CD4-positive, CD25-positive, alpha-beta regulatory T cell (primary cell): ENCODE measurements at regions not wholly inside any gene's neighbourhood (a gene's known extent, or its start where the extent isn't known, plus 50 kb on each side); places are given as distances from the start of the nearest gene placed in this dataset.

Experiments used
- ATAC-seq, 2 donors: fragments of 150-1000 bp; cut with Tn5 transposase; one replicate each; pipeline ENCODE4 v1.10.0; 2021; ENCODE audit warnings: low read depth in 2 of 2, moderate number of reproducible peaks in 2 of 2, moderate library complexity in 1 of 2
- DNase-seq, 3 donors: peaks; one replicate each; pipeline versions ENCODE4 v3.0.0 to v3.0.0-alpha.2; 2012 to 2022; ENCODE audit warnings: mixed read lengths in 1 of 3
- H3K27ac ChIP-seq: one replicate; pipeline ENCODE4 v1.7.0; 2013; ENCODE audit warnings: mild to moderate bottlenecking, low read length; ENCODE audit not compliant: insufficient read depth, poor library complexity, severe bottlenecking
- H3K27me3 ChIP-seq: one replicate; pipeline ENCODE4 v1.7.0; 2013; ENCODE audit warnings: low read length; ENCODE audit not compliant: control insufficient read depth, insufficient read depth
- H3K36me3 ChIP-seq: one replicate; pipeline ENCODE4 v1.7.0; 2013; ENCODE audit warnings: mild to moderate bottlenecking, low read length, moderate library complexity; ENCODE audit not compliant: control insufficient read depth, insufficient read depth
- H3K4me1 ChIP-seq: 2 replicates; pipeline ENCODE4 v1.7.0; 2013; ENCODE audit warnings: mild to moderate bottlenecking, low read length; ENCODE audit not compliant: insufficient read depth, control insufficient read depth, poor library complexity, severe bottlenecking
- H3K4me3 ChIP-seq: one replicate; pipeline ENCODE4 v1.7.0; 2013; ENCODE audit warnings: low read depth, mild to moderate bottlenecking, low read length, moderate library complexity
- H3K9me3 ChIP-seq, 2 experiments: 1 replicate in 1 of 2; 2 replicates in 1 of 2; pipeline ENCODE4 v1.7.0; 2013; ENCODE audit warnings: low read length in 2 of 2, mild to moderate bottlenecking in 1 of 2, moderate library complexity in 1 of 2; ENCODE audit not compliant: control insufficient read depth in 2 of 2
- H3K27ac Mint-ChIP-seq, 3 donors: one replicate each; pipeline ENCODE4 v1.8.0; 2020 to 2022; ENCODE audit warnings: mild to moderate bottlenecking in 3 of 3, mixed read lengths in 3 of 3, moderate library complexity in 2 of 3
- H3K27me3 Mint-ChIP-seq: one replicate; pipeline ENCODE4 v1.8.0; 2022; ENCODE audit warnings: mild to moderate bottlenecking, mixed read lengths
- H3K36me3 Mint-ChIP-seq: one replicate; pipeline ENCODE4 v1.8.0; 2020; ENCODE audit warnings: mixed read lengths
- H3K4me1 Mint-ChIP-seq, 4 donors: one replicate each; pipeline ENCODE4 v1.8.0; 2020 to 2022; ENCODE audit warnings: mixed read lengths in 4 of 4, mild to moderate bottlenecking in 1 of 4
- H3K4me3 Mint-ChIP-seq, 4 donors: one replicate each; pipeline ENCODE4 v1.8.0; 2020 to 2022; ENCODE audit warnings: mild to moderate bottlenecking in 4 of 4, mixed read lengths in 4 of 4, moderate library complexity in 3 of 4
- H3K9me3 Mint-ChIP-seq, 7 donors: one replicate each; pipeline ENCODE4 v1.8.0; 2020 to 2022; ENCODE audit warnings: mixed read lengths in 7 of 7, mild to moderate bottlenecking in 3 of 7, moderate library complexity in 2 of 7

GRCh38 chr6:77403424-77403823 is 59.9 kb downstream of the HTR1B start:
- H3K36me3 Mint-ChIP-seq: no peaks in the 10 kb centered on the region
- H3K4me3 Mint-ChIP-seq: no peak overlapping the region
- Histone ChIP-seq H3K9me3 (peaks cover 0 to 3% of the 10 kb centered on the region in 2 experiments), H3K27ac (no peak overlapping the region), H3K4me3 (no peak overlapping the region), H3K4me1 (no peaks in the 10 kb centered on the region), H3K27me3 (no peaks in the 10 kb centered on the region), H3K36me3 (no peaks in the 10 kb centered on the region)
- DNase-seq (no peak), ATAC-seq (no peak)
- H3K9me3 Mint-ChIP-seq: peaks cover 0 to 8% (median 4%) of the 10 kb centered on the region in 7 donors
- H3K4me1 Mint-ChIP-seq: no peaks in the 10 kb centered on the region
- H3K27me3 Mint-ChIP-seq: no peaks in the 10 kb centered on the region
- H3K27ac Mint-ChIP-seq: no peak overlapping the region

GRCh38 chr6:77401231-77401630 is 62.1 kb downstream of the HTR1B start:
- no peaks in the 10 kb centered on the region for H3K36me3 Mint-ChIP-seq
- H3K4me3 ChIP-seq: no peak overlapping the region
- no peaks in the 10 kb centered on the region for H3K4me1 Mint-ChIP-seq
- no peaks in the 10 kb centered on the region for H3K27me3 ChIP-seq
- ATAC-seq: no peak
- H3K4me3 Mint-ChIP-seq: no peak overlapping the region
- no peak for DNase-seq
- no peak overlapping the region for H3K27ac ChIP-seq
- no peaks in the 10 kb centered on the region for H3K4me1 ChIP-seq
- H3K9me3 ChIP-seq: peaks cover 0 to 3% of the 10 kb centered on the region in 2 experiments
- H3K27ac Mint-ChIP-seq: no peak overlapping the region
- H3K27me3 Mint-ChIP-seq: no peaks in the 10 kb centered on the region
- no peaks in the 10 kb centered on the region for H3K36me3 ChIP-seq
- H3K9me3 Mint-ChIP-seq: peaks cover 0 to 6% (median 5%) of the 10 kb centered on the region in 7 donors

GRCh38 chr6:77397561-77397960 is 65.7 kb downstream of the HTR1B start:
- ATAC-seq (no peak), DNase-seq (no peak)
- Histone ChIP-seq H3K4me3 (no peak overlapping the region), H3K4me1 (no peaks in the 10 kb centered on the region), H3K36me3 (no peaks in the 10 kb centered on the region), H3K27ac (no peak overlapping the region), H3K27me3 (no peaks in the 10 kb centered on the region), H3K9me3 (peaks cover 0 to 3% of the 10 kb centered on the region in 2 experiments)
- Mint-ChIP-seq H3K4me1 (no peaks in the 10 kb centered on the region), H3K36me3 (no peaks in the 10 kb centered on the region), H3K9me3 (peaks cover 0 to 7% (median 4%) of the 10 kb centered on the region in 7 donors), H3K27ac (no peak overlapping the region), H3K4me3 (no peak overlapping the region), H3K27me3 (no peaks in the 10 kb centered on the region)

GRCh38 chr6:77389402-77389801 is 73.9 kb downstream of the HTR1B start:
- no peaks in the 10 kb centered on the region for H3K9me3 ChIP-seq
- no peaks in the 10 kb centered on the region for H3K4me1 ChIP-seq
- H3K27ac ChIP-seq: no peak overlapping the region
- peaks cover 0 to 21% (median 6%) of the 10 kb centered on the region in 7 donors for H3K9me3 Mint-ChIP-seq
- DNase-seq (no peak), ATAC-seq (no peak)
- no peaks in the 10 kb centered on the region for H3K4me1 Mint-ChIP-seq
- H3K36me3 ChIP-seq: no peaks in the 10 kb centered on the region
- no peaks in the 10 kb centered on the region for H3K27me3 ChIP-seq
- H3K27ac Mint-ChIP-seq: no peak overlapping the region
- no peak overlapping the region for H3K4me3 Mint-ChIP-seq
- no peaks in the 10 kb centered on the region for H3K27me3 Mint-ChIP-seq
- H3K4me3 ChIP-seq: no peak overlapping the region
- no peaks in the 10 kb centered on the region for H3K36me3 Mint-ChIP-seq

- Histone ChIP-seq H3K4me1 (no peaks in the 10 kb centered on the region), H3K4me3 (no peak overlapping the region), H3K27me3 (no peaks in the 10 kb centered on the region), H3K36me3 (no peaks in the 10 kb centered on the region), H3K9me3 (no peaks in the 10 kb centered on the region), H3K27ac (no peak overlapping the region)
- Mint-ChIP-seq H3K4me3 (no peak overlapping the region), H3K27ac (no peak overlapping the region), H3K27me3 (no peaks in the 10 kb centered on the region), H3K4me1 (no peaks in the 10 kb centered on the region), H3K36me3 (no peaks in the 10 kb centered on the region), H3K9me3 (peaks cover 2 to 17% (median 5%) of the 10 kb centered on the region in 7 donors)
- ATAC-seq (no peak), DNase-seq (no peak)
Observed at GRCh38 chr6:77383026-77383425, 80.3 kb downstream of the HTR1B start.

GRCh38 chr6:77373955-77374354 is 89.3 kb downstream of the HTR1B start:
- H3K27me3 ChIP-seq: no peaks in the 10 kb centered on the region
- ATAC-seq (no peak), DNase-seq (no peak)
- H3K4me3 ChIP-seq: no peak overlapping the region
- no peaks in the 10 kb centered on the region for H3K9me3 ChIP-seq
- Mint-ChIP-seq H3K27me3 (peaks cover 2% of the 10 kb centered on the region), H3K36me3 (no peaks in the 10 kb centered on the region), H3K27ac (no peak overlapping the region), H3K4me3 (no peak overlapping the region), H3K4me1 (no peaks in the 10 kb centered on the region), H3K9me3 (peaks cover 0 to 23% (median 8%) of the 10 kb centered on the region in 7 donors)
- no peaks in the 10 kb centered on the region for H3K4me1 ChIP-seq
- H3K27ac ChIP-seq: no peak overlapping the region
- H3K36me3 ChIP-seq: no peaks in the 10 kb centered on the region

GRCh38 chr6:77371748-77372147 is 91.5 kb downstream of the HTR1B start:
- H3K9me3 ChIP-seq: no peaks in the 10 kb centered on the region
- DNase-seq (no peak), ATAC-seq (no peak)
- no peak overlapping the region for H3K4me3 ChIP-seq
- no peak overlapping the region for H3K27ac ChIP-seq
- H3K4me1 ChIP-seq: no peaks in the 10 kb centered on the region
- H3K27me3 ChIP-seq: no peaks in the 10 kb centered on the region
- Mint-ChIP-seq H3K36me3 (no peaks in the 10 kb centered on the region), H3K4me1 (no peaks in the 10 kb centered on the region), H3K9me3 (peaks cover 0 to 23% (median 7%) of the 10 kb centered on the region in 7 donors), H3K4me3 (no peak overlapping the region), H3K27ac (no peak overlapping the region), H3K27me3 (peaks cover 4% of the 10 kb centered on the region)
- H3K36me3 ChIP-seq: no peaks in the 10 kb centered on the region

- Mint-ChIP-seq H3K4me3 (no peak overlapping the region), H3K27me3 (peaks cover 4% of the 10 kb centered on the region), H3K4me1 (no peaks in the 10 kb centered on the region), H3K27ac (no peak overlapping the region), H3K9me3 (peaks cover 1 to 23% (median 9%) of the 10 kb centered on the region in 7 donors), H3K36me3 (no peaks in the 10 kb centered on the region)
- ATAC-seq (no peak), DNase-seq (no peak)
- Histone ChIP-seq H3K36me3 (no peaks in the 10 kb centered on the region), H3K4me3 (no peak overlapping the region), H3K9me3 (no peaks in the 10 kb centered on the region), H3K4me1 (no peaks in the 10 kb centered on the region), H3K27me3 (no peaks in the 10 kb centered on the region), H3K27ac (no peak overlapping the region)
Observed at GRCh38 chr6:77368660-77369313, 94.5 kb downstream of the HTR1B start.
